CD14-positive monocyte (primary cell): ENCODE measurements at regions not wholly inside any gene's neighbourhood (a gene's known extent, or its start where the extent isn't known, plus 50 kb on each side); places are given as distances from the start of the nearest gene placed in this dataset.

Experiments
- DNase-seq, 3 donors: peaks; one replicate each; pipeline ENCODE4 v3.0.0-alpha.2; 2011 to 2022
- H2AFZ ChIP-seq: 2 replicates; pipeline ENCODE4 v1.6.0; 2012; ENCODE audit warnings: mild to moderate bottlenecking, low read depth, low read length, inconsistent platforms; ENCODE audit not compliant: insufficient read depth, poor library complexity, severe bottlenecking
- H3K27ac ChIP-seq, 2 donors: 1 replicate in 1 of 2; 2 replicates in 1 of 2; pipeline ENCODE4 v1.5.1; 2012 to 2013; ENCODE audit warnings: low read length in 2 of 2, control low read depth in 1 of 2, inconsistent platforms in 1 of 2, low read depth in 1 of 2, mild to moderate bottlenecking in 1 of 2
- H3K27me3 ChIP-seq, 2 donors: one replicate each; pipeline versions ENCODE4 v1.6.0 to v1.6.1; 2011 to 2013; ENCODE audit warnings: low read length in 2 of 2; ENCODE audit not compliant: control insufficient read depth in 2 of 2, insufficient read depth in 2 of 2
- H3K36me3 ChIP-seq, 2 donors: replicated peaks in 1 of 2; 1 replicate in 1 of 2; 2 replicates in 1 of 2; pipeline versions ENCODE4 v1.5.1 to v1.6.1; 2012 to 2013; ENCODE audit warnings: low read length in 2 of 2, control low read depth in 1 of 2, inconsistent platforms in 1 of 2, mild to moderate bottlenecking in 1 of 2; ENCODE audit not compliant: insufficient read depth in 2 of 2, control insufficient read depth in 1 of 2
- H3K4me1 ChIP-seq, 2 donors: 1 replicate in 1 of 2; 2 replicates in 1 of 2; pipeline versions ENCODE4 v1.5.1 to v1.6.1; 2012 to 2013; ENCODE audit warnings: low read length in 2 of 2, control low read depth in 1 of 2, inconsistent platforms in 1 of 2, mild to moderate bottlenecking in 1 of 2, moderate library complexity in 1 of 2; ENCODE audit not compliant: insufficient read depth in 2 of 2, control insufficient read depth in 1 of 2
- H3K4me2 ChIP-seq: replicated peaks from 2 replicates; pipeline ENCODE3; 2012; ENCODE audit warnings: low read length, moderate library complexity, mild to moderate bottlenecking; ENCODE audit not compliant: poor library complexity, severe bottlenecking; ENCODE audit errors: extremely low read depth
- H3K4me3 ChIP-seq, 3 experiments: fragments of 200-600 bp in 1 of 3; sonication (generic) in 1 of 3; replicated peaks in 1 of 3; 1 replicate in 2 of 3; 2 replicates in 1 of 3; pipeline ENCODE4 v1.5.1; 2011 to 2013; ENCODE audit warnings: low read length in 3 of 3, mild to moderate bottlenecking in 3 of 3, control low read depth in 2 of 3, low read depth in 2 of 3, inconsistent platforms in 1 of 3, moderate library complexity in 1 of 3
- H3K79me2 ChIP-seq: 2 replicates; pipeline ENCODE4 v1.6.0; 2012; ENCODE audit warnings: mild to moderate bottlenecking, control low read depth, inconsistent platforms, low read length, moderate library complexity; ENCODE audit not compliant: insufficient read depth
- H3K9ac ChIP-seq: 2 replicates; pipeline ENCODE4 v1.6.0; 2017; ENCODE audit warnings: low read length, mild to moderate bottlenecking; ENCODE audit not compliant: insufficient read depth, poor library complexity, severe bottlenecking
- H3K9me3 ChIP-seq, 2 donors: replicated peaks in 1 of 2; 1 replicate in 1 of 2; 2 replicates in 1 of 2; pipeline versions ENCODE4 v1.5.1 to v1.6.1; 2012 to 2013; ENCODE audit warnings: low read length in 2 of 2, control low read depth in 1 of 2; ENCODE audit not compliant: control insufficient read depth in 1 of 2, insufficient read depth in 1 of 2
- H4K20me1 ChIP-seq: 2 replicates; pipeline ENCODE4 v1.6.0; 2012; ENCODE audit warnings: mild to moderate bottlenecking, low read length, control low read depth, moderate library complexity; ENCODE audit not compliant: insufficient read depth
- H3K27ac Mint-ChIP-seq, 7 donors: one replicate each; pipeline ENCODE4 v1.8.0; 2020; ENCODE audit warnings: mild to moderate bottlenecking in 7 of 7, mixed read lengths in 7 of 7, moderate library complexity in 6 of 7, inconsistent platforms in 2 of 7
- H3K27me3 Mint-ChIP-seq, 3 donors: one replicate each; pipeline ENCODE4 v1.8.0; 2021 to 2022; ENCODE audit warnings: low read depth in 3 of 3, mild to moderate bottlenecking in 3 of 3, mixed read lengths in 3 of 3, moderate library complexity in 3 of 3, inconsistent platforms in 1 of 3
- H3K36me3 Mint-ChIP-seq, 2 donors: one replicate each; pipeline ENCODE4 v1.8.0; 2020; ENCODE audit warnings: mixed read lengths in 2 of 2, inconsistent platforms in 1 of 2, mild to moderate bottlenecking in 1 of 2
- H3K4me1 Mint-ChIP-seq: one replicate; pipeline ENCODE4 v1.8.0; 2020; ENCODE audit warnings: mild to moderate bottlenecking, mixed read lengths
- H3K4me3 Mint-ChIP-seq, 2 donors: one replicate each; pipeline ENCODE4 v1.8.0; 2020; ENCODE audit warnings: mild to moderate bottlenecking in 2 of 2, mixed read lengths in 2 of 2, moderate library complexity in 1 of 2
- H3K9me3 Mint-ChIP-seq, 7 donors: one replicate each; pipeline ENCODE4 v1.8.0; 2020 to 2022; ENCODE audit warnings: mixed read lengths in 7 of 7, mild to moderate bottlenecking in 6 of 7, moderate library complexity in 6 of 7, inconsistent platforms in 2 of 7
- CTCF ChIP-seq: fragments of 200-600 bp; IDR thresholded peaks from one replicate; pipeline ENCODE4 v1.8.0; 2022; ENCODE audit warnings: antibody characterized with exemption, mild to moderate bottlenecking
- WGBS: methylation state at CpG from one replicate; pipeline ENCODE4 v1.1.5; 2013; ENCODE audit warnings: missing lambda C conversion rate; ENCODE audit not compliant: insufficient coverage; 5-methylcytosine and 5-hydroxymethylcytosine counted together
- intact Hi-C, 2 donors: fragments of 100-400 bp; cut with micrococcal nuclease; formaldehyde crosslinking; loops; one replicate each; pipeline versions ENCODE4 v1.15.0 to v1.15.1; 2023

DNA sequence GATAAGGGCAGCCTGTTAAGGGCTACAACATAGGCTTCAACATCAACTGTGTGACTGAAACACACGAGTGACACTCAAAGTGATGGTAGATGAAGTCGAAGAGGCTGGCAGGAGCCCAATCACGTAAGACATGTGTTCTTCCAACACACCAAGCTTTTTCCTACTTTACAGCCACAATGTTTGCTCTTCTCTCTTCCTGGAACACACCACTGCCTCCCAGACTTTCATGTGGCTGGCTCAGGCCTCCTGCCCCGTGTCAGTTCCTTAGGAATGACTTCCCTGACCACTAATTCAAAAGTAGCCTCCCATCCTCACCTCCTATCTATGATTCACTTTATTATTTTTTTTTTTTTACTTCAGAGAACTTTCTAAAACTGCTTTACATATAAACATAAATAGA, 209.2 kb downstream of the GPAM start:
- Histone ChIP-seq H3K36me3 (no peaks in the 10 kb centered on the region), H3K79me2 (no peaks in the 10 kb centered on the region), H3K9me3 (peaks cover 0 to 4% of the 10 kb centered on the region in 2 donors), H3K4me2 (no peak overlapping the region), H2AFZ (no peak overlapping the region), H3K9ac (no peak overlapping the region), H3K4me3 (no peak overlapping the region), H3K4me1 (no peaks in the 10 kb centered on the region), H3K27ac (no peak overlapping the region), H4K20me1 (no peaks in the 10 kb centered on the region), H3K27me3 (no peaks in the 10 kb centered on the region)
- H3K36me3 Mint-ChIP-seq = no peaks in the 10 kb centered on the region
- H3K9me3 Mint-ChIP-seq = peaks cover 0 to 5% (median 2%) of the 10 kb centered on the region in 7 donors
- no peak for TF ChIP-seq CTCF
- no peak for DNase-seq
- intact Hi-C loops = no loop called here
- no peak overlapping the region for H3K27ac Mint-ChIP-seq
- H3K4me1 Mint-ChIP-seq = no peaks in the 10 kb centered on the region
- H3K4me3 Mint-ChIP-seq = no peak overlapping the region
- peaks cover 0 to 2% (median 0%) of the 10 kb centered on the region in 3 donors for H3K27me3 Mint-ChIP-seq
- WGBS = 57% methylated on average over 2 of the region's 4 CpGs

DNA sequence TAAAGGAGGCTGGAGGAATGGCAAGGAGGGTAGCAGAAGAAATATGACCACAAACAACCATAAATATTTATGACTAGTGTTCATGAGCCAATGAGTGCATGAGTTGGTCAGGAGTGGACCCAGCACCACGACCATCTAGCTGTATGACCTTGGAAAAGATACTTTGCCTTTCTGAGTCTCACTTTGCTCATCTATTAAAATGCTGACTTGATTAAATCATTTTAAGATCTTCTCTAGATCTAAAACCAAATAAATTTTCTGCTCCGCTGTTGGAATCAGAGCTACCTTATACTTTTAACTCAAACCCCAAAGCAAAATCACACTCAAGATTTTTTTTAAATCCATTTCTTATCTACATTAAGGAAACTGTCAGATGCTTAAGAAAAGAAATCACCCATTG, 207.0 kb downstream of the GPAM start:
- Histone ChIP-seq H3K36me3 (no peaks in the 10 kb centered on the region), H3K4me1 (no peaks in the 10 kb centered on the region), H3K79me2 (no peaks in the 10 kb centered on the region), H4K20me1 (no peaks in the 10 kb centered on the region), H3K9me3 (peaks cover 0 to 4% of the 10 kb centered on the region in 2 donors), H3K27ac (no peak overlapping the region), H3K27me3 (no peaks in the 10 kb centered on the region), H3K4me2 (no peak overlapping the region), H3K4me3 (no peak overlapping the region), H3K9ac (no peak overlapping the region), H2AFZ (no peak overlapping the region)
- Mint-ChIP-seq H3K27me3 (peaks cover 0 to 3% (median 0%) of the 10 kb centered on the region in 3 donors), H3K27ac (no peak overlapping the region), H3K4me3 (no peak overlapping the region), H3K9me3 (peaks cover 0 to 5% (median 2%) of the 10 kb centered on the region in 7 donors), H3K4me1 (no peaks in the 10 kb centered on the region), H3K36me3 (no peaks in the 10 kb centered on the region)
- WGBS = 80% methylated on average over 1 of the region's 2 CpGs
- no peak for DNase-seq
- intact Hi-C loops = no loop called here
- no peak for TF ChIP-seq CTCF
